B cell (primary cell): ENCODE measurements at regions not wholly inside any gene's neighbourhood (a gene's known extent, or its start where the extent isn't known, plus 50 kb on each side); places are given as distances from the start of the nearest gene placed in this dataset.

Source experiments
- ATAC-seq: fragments of 200-7000 bp; cut with Tn5 transposase; one replicate; pipeline ENCODE4 v1.10.0; 2021; ENCODE audit warnings: low read depth, mild to moderate bottlenecking, moderate number of reproducible peaks, moderate library complexity
- CTCF ChIA-PET: fragments of 350-600 bp; sonication (Branson Sonifier 250); formaldehyde crosslinking; loops from one replicate; lab custom pipeline; 2021; ENCODE audit warnings: antibody characterized with exemption, inconsistent platforms; lab: Charles Lee
- POLR2A ChIA-PET: fragments of 350-600 bp; sonication (Branson Sonifier 250); formaldehyde crosslinking; loops from one replicate; lab custom pipeline; 2021; ENCODE audit warnings: antibody characterized with exemption; lab: Charles Lee
- DNase-seq: peaks from one replicate; pipeline ENCODE4 v3.0.0; 2013
- H2AFZ ChIP-seq: 2 replicates; pipeline ENCODE4 v1.6.1; 2012; ENCODE audit warnings: mild to moderate bottlenecking, low read depth, low read length; ENCODE audit not compliant: insufficient read depth, poor library complexity, severe bottlenecking
- H3K27ac ChIP-seq, 2 donors: 1 replicate in 1 of 2; 2 replicates in 1 of 2; pipeline ENCODE4 v1.5.1; 2012 to 2013; ENCODE audit warnings: low read length in 2 of 2, mild to moderate bottlenecking in 2 of 2, moderate library complexity in 1 of 2
- H3K27me3 ChIP-seq, 4 experiments: fragments of 200-600 bp in 1 of 4; sonication (generic) in 1 of 4; replicated peaks in 1 of 4; 1 replicate in 2 of 4; 2 replicates in 2 of 4; pipeline versions ENCODE4 v1.6.1 to v1.7.0; 2013 to 2016; ENCODE audit warnings: low read length in 3 of 4, mild to moderate bottlenecking in 2 of 4, mixed read lengths in 1 of 4, moderate library complexity in 1 of 4; ENCODE audit not compliant: insufficient read depth in 4 of 4, control insufficient read depth in 3 of 4; ENCODE audit errors: control extremely low read depth in 1 of 4
- H3K36me3 ChIP-seq, 2 experiments: replicated peaks in 1 of 2; 1 replicate in 1 of 2; 2 replicates in 1 of 2; pipeline versions ENCODE4 v1.6.1 to v1.7.1; 2013; ENCODE audit warnings: low read length in 1 of 2; ENCODE audit not compliant: insufficient read depth in 2 of 2, control insufficient read depth in 1 of 2; ENCODE audit errors: control extremely low read depth in 1 of 2, extremely low read depth in 1 of 2
- H3K4me1 ChIP-seq, 2 donors: fragments of 200-600 bp in 1 of 2; sonication (generic) in 1 of 2; 1 replicate in 1 of 2; 2 replicates in 1 of 2; pipeline versions ENCODE4 v1.5.1 to v1.6.1; 2013 to 2017; ENCODE audit warnings: low read length in 2 of 2; ENCODE audit not compliant: control insufficient read depth in 2 of 2, insufficient read depth in 2 of 2
- H3K4me2 ChIP-seq: replicated peaks from 2 replicates; pipeline ENCODE3; 2012; ENCODE audit warnings: mild to moderate bottlenecking, low read depth, low read length; ENCODE audit not compliant: poor library complexity, severe bottlenecking
- H3K4me3 ChIP-seq, 5 experiments: fragments of 200-600 bp in 1 of 5; sonication (generic) in 1 of 5; 1 replicate in 3 of 5; 2 replicates in 2 of 5; pipeline versions ENCODE4 v1.5.1 to v1.7.0; 2011 to 2016; ENCODE audit warnings: low read length in 4 of 5, mild to moderate bottlenecking in 4 of 5, low read depth in 2 of 5, control low read depth in 1 of 5, moderate library complexity in 1 of 5; ENCODE audit not compliant: insufficient read depth in 1 of 5; ENCODE audit errors: control extremely low read depth in 1 of 5, extremely low read depth in 1 of 5
- H3K79me2 ChIP-seq: fragments of 200-600 bp; sonication (generic); one replicate; pipeline ENCODE4 v1.6.0; 2016; ENCODE audit warnings: low read length; ENCODE audit not compliant: control insufficient read depth, insufficient read depth
- H3K9ac ChIP-seq: fragments of 200-600 bp; sonication (generic); 2 replicates; pipeline ENCODE4 v1.6.1; 2017; ENCODE audit warnings: mild to moderate bottlenecking, low read length, moderate library complexity
- H3K9me3 ChIP-seq, 3 donors: one replicate each; pipeline versions ENCODE4 v1.6.1 to v1.7.1; 2013; ENCODE audit warnings: low read length in 2 of 3; ENCODE audit not compliant: control insufficient read depth in 2 of 3, insufficient read depth in 1 of 3; ENCODE audit errors: control extremely low read depth in 1 of 3
- H4K20me1 ChIP-seq: 2 replicates; pipeline ENCODE4 v1.6.0; 2012; ENCODE audit warnings: mild to moderate bottlenecking, low read length; ENCODE audit not compliant: insufficient read depth, control insufficient read depth, poor library complexity, severe bottlenecking
- H3K27ac Mint-ChIP-seq: one replicate; pipeline ENCODE4 v1.8.0; 2021; ENCODE audit warnings: mixed read lengths
- H3K27me3 Mint-ChIP-seq: one replicate; pipeline ENCODE4 v1.8.0; 2021; ENCODE audit warnings: mixed read lengths
- H3K4me1 Mint-ChIP-seq: one replicate; pipeline ENCODE4 v1.8.0; 2021; ENCODE audit warnings: mixed read lengths
- H3K4me3 Mint-ChIP-seq: one replicate; pipeline ENCODE4 v1.8.0; 2021; ENCODE audit warnings: mixed read lengths
- H3K9me3 Mint-ChIP-seq: one replicate; pipeline ENCODE4 v1.8.0; 2022; ENCODE audit warnings: mixed read lengths; ENCODE audit not compliant: insufficient read depth
- CTCF ChIP-seq: fragments of 200-600 bp; IDR thresholded peaks from one replicate; pipeline ENCODE4 v1.8.0; 2022; ENCODE audit warnings: antibody characterized with exemption, mild to moderate bottlenecking
- EZH2 ChIP-seq: IDR thresholded peaks from 2 replicates; pipeline ENCODE4 v1.6.1; 2012; ENCODE audit warnings: borderline replicate concordance, low read depth, mild to moderate bottlenecking, moderate library complexity, low read length; ENCODE audit not compliant: insufficient read depth, poor library complexity, severe bottlenecking
- WGBS: methylation state at CpG from one replicate; pipeline ENCODE4 v1.1.5; 2013; ENCODE audit warnings: missing lambda C conversion rate; ENCODE audit not compliant: insufficient coverage; 5-methylcytosine and 5-hydroxymethylcytosine counted together
- intact Hi-C: fragments of 100-400 bp; cut with micrococcal nuclease; formaldehyde crosslinking; loops from one replicate; pipeline ENCODE4 v1.10.0; 2022

- Mint-ChIP-seq H3K27me3 (peaks cover 32% of the 10 kb centered on the region), H3K4me1 (peaks cover 8% of the 10 kb centered on the region), H3K9me3 (no peaks in the 10 kb centered on the region), H3K27ac (no peak overlapping the region), H3K4me3 (no peak overlapping the region)
- intact Hi-C loops = no loop called here
- Histone ChIP-seq H3K27ac (no peak overlapping the region), H3K4me3 (no peak overlapping the region), H3K9me3 (peaks cover 0 to 13% (median 0%) of the 10 kb centered on the region in 3 donors), H3K27me3 (peaks cover 0 to 27% (median 7%) of the 10 kb centered on the region in 4 experiments), H3K4me1 (peaks cover 6 to 13% of the 10 kb centered on the region in 2 donors), H3K9ac (no peak overlapping the region), H3K36me3 (no peaks in the 10 kb centered on the region), H3K4me2 (no peak overlapping the region), H3K79me2 (no peaks in the 10 kb centered on the region), H4K20me1 (no peaks in the 10 kb centered on the region), H2AFZ (no peak overlapping the region)
- TF ChIP-seq CTCF (no peak), EZH2 (no peak)
- ATAC-seq (no peak), DNase-seq (no peak)
- ChIA-PET POLR2A (no interaction called here), CTCF (no interaction called here)
- whole genome bisulfite sequencing = no CpG with 5 or more reads among the region's 3 CpGs
Observed at GRCh38 chrX:137423241-137423640, 142.7 kb upstream of the ZIC3 start.

- H3K9me3 Mint-ChIP-seq = no peaks in the 10 kb centered on the region
- intact Hi-C loops = no loop called here
- no peaks in the 10 kb centered on the region for H4K20me1 ChIP-seq
- H3K27me3 ChIP-seq = peaks cover 0 to 3% (median 0%) of the 10 kb centered on the region in 4 experiments
- no peak overlapping the region for H3K4me2 ChIP-seq
- DNase-seq (no peak), ATAC-seq (no peak)
- no peak overlapping the region for H3K27ac ChIP-seq
- H3K36me3 ChIP-seq = no peaks in the 10 kb centered on the region
- H3K4me3 Mint-ChIP-seq = no peak overlapping the region
- no peaks in the 10 kb centered on the region for H3K4me1 Mint-ChIP-seq
- H2AFZ ChIP-seq = no peak overlapping the region
- ChIA-PET CTCF (no interaction called here), POLR2A (no interaction called here)
- H3K9me3 ChIP-seq = no peaks in the 10 kb centered on the region
- no peaks in the 10 kb centered on the region for H3K4me1 ChIP-seq
- no peak overlapping the region for H3K4me3 ChIP-seq
- no peak for TF ChIP-seq CTCF
- H3K27me3 Mint-ChIP-seq = peaks cover 23% of the 10 kb centered on the region
- H3K9ac ChIP-seq = no peak overlapping the region
- no peaks in the 10 kb centered on the region for H3K79me2 ChIP-seq
- WGBS = no CpG with 5 or more reads among the region's 2 CpGs
- H3K27ac Mint-ChIP-seq = no peak overlapping the region
Observed at GRCh38 chrX:137418086-137418485, 147.8 kb upstream of the ZIC3 start.
